Fibroblast of peridontal ligament (primary cell): ENCODE measurements at regions not wholly inside any gene's neighbourhood (a gene's known extent, or its start where the extent isn't known, plus 50 kb on each side); places are given as distances from the start of the nearest gene placed in this dataset.
A peak's percentile ranks its signal among the peaks of the same experiment; 100 is the strongest.

Experiments
- DNase-seq: peaks from one replicate; pipeline ENCODE4 v3.0.0-alpha.2; 2010; ENCODE audit errors: extremely low read depth

GRCh38 chr3:14307656-14308302 lies 94.6 kb upstream of the SLC6A6 start:
- DNase-seq: no peak

GRCh38 chr3:14311729-14312128 lies 90.7 kb upstream of the SLC6A6 start:
- DNase-seq: no peak

- no peak for DNase-seq
These were observed 90.0 kb upstream of the SLC6A6 start for GRCh38 chr3:14312375-14312774.

- DNase-seq: no peak
These were observed 85.3 kb upstream of the SLC6A6 start for GRCh38 chr3:14317057-14317553.

GRCh38 chr3:14318646-14319045 lies 83.8 kb upstream of the SLC6A6 start:
- no peak for DNase-seq

GRCh38 chr3:14319654-14320182 lies 82.7 kb upstream of the SLC6A6 start:
- peak; percentile 21 for DNase-seq

GRCh38 chr3:14320219-14320618 lies 82.2 kb upstream of the SLC6A6 start:
- no peak for DNase-seq

- no peak for DNase-seq
These were observed 80.4 kb upstream of the SLC6A6 start for GRCh38 chr3:14322001-14322400.

- no peak for DNase-seq
These were observed 79.6 kb upstream of the SLC6A6 start for GRCh38 chr3:14322667-14323295.

GRCh38 chr3:14323401-14324223 lies 78.8 kb upstream of the SLC6A6 start:
- no peak for DNase-seq

GRCh38 chr3:14324224-14324944 lies 78.0 kb upstream of the SLC6A6 start:
- no peak for DNase-seq

- DNase-seq: no peak
These were observed 74.0 kb upstream of the SLC6A6 start for GRCh38 chr3:14328422-14328821.

GRCh38 chr3:14329116-14329830 lies 73.1 kb upstream of the SLC6A6 start:
- peak; percentile 23 for DNase-seq

- DNase-seq: no peak
These were observed 72.6 kb upstream of the SLC6A6 start for GRCh38 chr3:14329842-14330241.

- no peak for DNase-seq
These were observed 71.9 kb upstream of the SLC6A6 start for GRCh38 chr3:14330508-14330907.

GRCh38 chr3:14331251-14331650 lies 71.2 kb upstream of the SLC6A6 start:
- DNase-seq: no peak

- no peak for DNase-seq
These were observed 70.0 kb upstream of the SLC6A6 start for GRCh38 chr3:14332392-14332791.

GRCh38 chr3:14333215-14333614 lies 69.2 kb upstream of the SLC6A6 start:
- DNase-seq: no peak

GRCh38 chr3:14333621-14334020 lies 68.8 kb upstream of the SLC6A6 start:
- no peak for DNase-seq

GRCh38 chr3:14334136-14334535 lies 68.3 kb upstream of the SLC6A6 start:
- DNase-seq: no peak

- no peak for DNase-seq
These were observed 67.5 kb upstream of the SLC6A6 start for GRCh38 chr3:14334936-14335335.
